GM12878 (cell line): ENCODE measurements at regions not wholly inside any gene's neighbourhood (a gene's known extent, or its start where the extent isn't known, plus 50 kb on each side); places are given as distances from the start of the nearest gene placed in this dataset.
"Not testable (repeated sequence)": the region's sequence is repeated elsewhere in the genome, so short reads cannot be mapped to it uniquely, and the experiment has no call there.

ENCODE experiments used
- ATAC-seq: fragments of 200-7000 bp; cut with Tn5 transposase; 3 replicates; pipeline ENCODE4 v1.9.1; 2020; ENCODE audit warnings: mild to moderate bottlenecking, moderate library complexity
- BruUV-seq: library from RNA; stranded (reverse); fragments of 400-500 nt; replicated peaks from 2 replicates; lab custom pipeline; 2021; lab: Mats Ljungman, UMichigan
- CTCF ChIA-PET: fragments of 300-600 bp; sonication (Branson Sonifier 250); formaldehyde crosslinking; extraction: SDS; loops from one replicate; lab custom pipeline; 2021; ENCODE audit warnings: inconsistent platforms; lab: Yijun Ruan, JAX
- POLR2A ChIA-PET: fragments of 350-600 bp; formaldehyde crosslinking; extraction: SDS; loops from one replicate; lab custom pipeline; 2021; ENCODE audit warnings: inconsistent platforms; lab: Charles Lee
- RAD21 ChIA-PET: fragments of 300-600 bp; sonication (Branson Sonifier 250); formaldehyde crosslinking; loops from one replicate; lab custom pipeline; 2023; ENCODE audit warnings: antibody characterized with exemption; ENCODE audit not compliant: unreplicated experiment; lab: Charles Lee
- SMC1A ChIA-PET: fragments of 300-600 bp; sonication (Branson Sonifier 250); formaldehyde crosslinking; loops from one replicate; lab custom pipeline; 2023; ENCODE audit not compliant: unreplicated experiment, uncharacterized antibody; lab: Charles Lee
- DNase-seq: peaks from one replicate; pipeline ENCODE4 v3.0.0-alpha.2; 2011; ENCODE audit warnings: low read depth, low spot score
- FAIRE-seq: peaks from 3 replicates; lab custom pipeline; 2011; peaks lifted over from hg19 to GRCh38; lab: Jason Lieb, UNC
- H2AFZ ChIP-seq: 2 replicates; pipeline ENCODE4 v1.6.0; 2011; ENCODE audit warnings: low read depth, low read length, control low read depth; ENCODE audit not compliant: control insufficient read depth
- H3K27ac ChIP-seq: 2 replicates; pipeline ENCODE4 v1.5.1; 2011; ENCODE audit warnings: control low read depth; ENCODE audit not compliant: control insufficient read depth, insufficient read depth
- H3K27me3 ChIP-seq, 2 experiments: replicated peaks in 1 of 2; 2 replicates each; pipeline versions ENCODE4 v1.6.0 to v1.6.1; 2011; ENCODE audit warnings: low read length in 1 of 2; ENCODE audit not compliant: control insufficient read depth in 2 of 2, insufficient read depth in 2 of 2
- H3K36me3 ChIP-seq, 2 experiments: 2 replicates each; pipeline ENCODE4 v1.5.1; 2011; ENCODE audit warnings: low read length in 1 of 2; ENCODE audit not compliant: control insufficient read depth in 2 of 2, insufficient read depth in 2 of 2
- H3K4me1 ChIP-seq: 2 replicates; pipeline ENCODE4 v1.6.1; 2011; ENCODE audit warnings: mild to moderate bottlenecking, low read length, moderate library complexity, mixed read lengths; ENCODE audit not compliant: control insufficient read depth, insufficient read depth
- H3K4me2 ChIP-seq: 2 replicates; pipeline ENCODE4 v1.6.0; 2011; ENCODE audit warnings: control low read depth; ENCODE audit not compliant: control insufficient read depth, insufficient read depth
- H3K4me3 ChIP-seq: fragments of 200-600 bp; sonication (generic); 2 replicates; pipeline ENCODE4 v1.5.1; 2016
- H3K79me2 ChIP-seq: 2 replicates; pipeline ENCODE4 v1.6.0; 2011; ENCODE audit warnings: low read length; ENCODE audit not compliant: control insufficient read depth, insufficient read depth
- H3K9ac ChIP-seq: 2 replicates; pipeline ENCODE4 v1.8.0; 2011; ENCODE audit warnings: low read length, control low read depth, mixed read lengths; ENCODE audit not compliant: control insufficient read depth, insufficient read depth
- H3K9me3 ChIP-seq: replicated peaks from 3 replicates; pipeline ENCODE4 v1.5.1; 2011; ENCODE audit warnings: mild to moderate bottlenecking, low read length; ENCODE audit not compliant: control insufficient read depth, insufficient read depth
- H4K20me1 ChIP-seq: 2 replicates; pipeline ENCODE4 v1.6.0; 2011; ENCODE audit not compliant: control insufficient read depth, insufficient read depth
- BCLAF1 ChIP-seq: fragments of 450-650 bp; IDR thresholded peaks from 2 replicates; pipeline ENCODE4 v1.6.1; 2017; ENCODE audit warnings: antibody characterized with exemption, mild to moderate bottlenecking, moderate library complexity
- SUPT20H ChIP-seq: IDR thresholded peaks from 2 replicates; pipeline ENCODE4 v1.6.1; 2011; ENCODE audit warnings: low read depth, mild to moderate bottlenecking, low read length, moderate library complexity, borderline replicate concordance; ENCODE audit not compliant: control insufficient read depth
- TARDBP ChIP-seq: IDR thresholded peaks from 2 replicates; pipeline ENCODE4 v1.6.1; 2016; ENCODE audit warnings: borderline replicate concordance
- WGBS: methylation state at CpG from one replicate; pipeline ENCODE4 v1.1.6; 2016; ENCODE audit warnings: low lambda C conversion rate; ENCODE audit not compliant: insufficient replicate concordance, insufficient coverage; ENCODE audit errors: missing lambda C conversion rate; 5-methylcytosine and 5-hydroxymethylcytosine counted together
- in situ Hi-C: fragments of 300-500 bp; cut with MboI; formaldehyde crosslinking; loops from 9 replicates; pipeline ENCODE4 v1.14.3; 2018; ENCODE audit warnings: mixed read lengths
- intact Hi-C: fragments of 100-400 bp; cut with micrococcal nuclease; formaldehyde crosslinking; loops from one replicate; pipeline ENCODE4 v1.14.2; 2022; ENCODE audit not compliant: unreplicated experiment

- FAIRE-seq, in situ Hi-C loops, RAD21 ChIA-PET, H3K4me2 ChIP-seq, H3K9ac ChIP-seq, DNase-seq, H3K4me1 ChIP-seq, intact Hi-C loops, H2AFZ ChIP-seq, SMC1A ChIA-PET, H3K9me3 ChIP-seq, CTCF ChIA-PET, H3K79me2 ChIP-seq, H3K27me3 ChIP-seq, H3K27ac ChIP-seq, H3K36me3 ChIP-seq, ATAC-seq, H3K4me3 ChIP-seq, H4K20me1 ChIP-seq, BruUV-seq, POLR2A ChIA-PET: not testable (repeated sequence)
- 55% methylated on average over 11 of the region's 11 CpGs for WGBS
Measured at GRCh38 chr13:54082309-54082708, 1053.7 kb downstream of the OLFM4 start.

- ChIA-PET POLR2A (no interaction called here), CTCF (no interaction called here), SMC1A (no interaction called here), RAD21 (no interaction called here)
- intact Hi-C loops (no loop called here), in situ Hi-C loops (no loop called here)
- no TSS peak for BruUV-seq
- DNase-seq, result no peak
- no peaks in the 10 kb centered on the region for H3K4me1 ChIP-seq
- no peak for FAIRE-seq
- H3K79me2 ChIP-seq, result no peaks in the 10 kb centered on the region
- no peak for ATAC-seq
- no peak overlapping the region for H3K4me3 ChIP-seq
- TF ChIP-seq BCLAF1, result no peak
- no peak for TF ChIP-seq TARDBP
- TF ChIP-seq SUPT20H, result no peak
- no peaks in the 10 kb centered on the region for H3K27me3 ChIP-seq
- no peaks in the 10 kb centered on the region for H3K36me3 ChIP-seq
- 38% methylated on average over 1 of the region's 1 CpG for WGBS
- no peak overlapping the region for H3K27ac ChIP-seq
- no peak overlapping the region for H2AFZ ChIP-seq
- no peaks in the 10 kb centered on the region for H4K20me1 ChIP-seq
- no peaks in the 10 kb centered on the region; the same call in 2 of the 3 replicates for H3K9me3 ChIP-seq
- H3K4me2 ChIP-seq, result no peak overlapping the region
- H3K9ac ChIP-seq, result no peak overlapping the region
Measured at GRCh38 chr13:54091884-54092283, 1063.3 kb downstream of the OLFM4 start.
